ENCODE measurements at regions not wholly inside any gene's neighbourhood (a gene's known extent, or its start where the extent isn't known, plus 50 kb on each side); places are given as distances from the start of the nearest gene placed in this dataset.
"Not testable (repeated sequence)": the region's sequence is repeated elsewhere in the genome, so short reads cannot be mapped to it uniquely, and the experiment has no call there.

DNA sequence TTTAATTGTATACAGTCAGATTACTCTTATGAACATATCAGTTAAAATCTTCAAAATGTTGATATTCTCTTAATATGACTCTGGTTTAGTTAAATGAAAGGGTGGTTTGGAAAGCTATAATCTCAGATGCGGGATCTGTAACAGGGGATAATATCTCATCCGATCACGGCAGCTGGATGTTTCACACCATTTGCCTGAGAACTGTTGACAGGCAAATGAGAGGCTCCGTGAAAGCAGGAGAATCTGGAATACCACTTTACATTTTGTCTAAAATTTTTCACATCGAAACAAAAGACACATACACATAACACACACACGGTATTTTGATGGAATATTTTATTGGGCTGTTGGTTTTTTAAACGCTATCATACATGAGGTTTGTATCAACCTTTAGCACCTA is 518.6 kb upstream of the SLC39A10 start:
- no peak overlapping the region for H3K4me2 ChIP-seq
- H3K4me3 ChIP-seq = no peak overlapping the region
- ATAC-seq = no peak
- TF ChIP-seq HOXA7 (CRISPR knock-in tag; IDR thresholded peaks at IDR 0.05) = no peak
- TF ChIP-seq SMC3 (IDR thresholded peaks at IDR 0.05) = no peak
- no peak for TF ChIP-seq HEYL (CRISPR knock-in tag; IDR thresholded peaks at IDR 0.05)
- TF ChIP-seq CEBPB (IDR thresholded peaks at IDR 0.05) = no peak
- no peak for TF ChIP-seq EHMT2 (IDR thresholded peaks at IDR 0.05; ENCODE audit: low read depth)
- TF ChIP-seq EHF (CRISPR knock-in tag; IDR thresholded peaks at IDR 0.05) = no peak
- no peak for TF ChIP-seq MAX (IDR thresholded peaks at IDR 0.05)
- no peak for TF ChIP-seq FOSL2 (IDR thresholded peaks at IDR 0.05)
- no peak for TF ChIP-seq FOSL2 (CRISPR knock-in tag; IDR thresholded peaks at IDR 0.05)
- no peak for TF ChIP-seq ZC3H11A (IDR thresholded peaks at IDR 0.05)
- TF ChIP-seq, protein P1, sequence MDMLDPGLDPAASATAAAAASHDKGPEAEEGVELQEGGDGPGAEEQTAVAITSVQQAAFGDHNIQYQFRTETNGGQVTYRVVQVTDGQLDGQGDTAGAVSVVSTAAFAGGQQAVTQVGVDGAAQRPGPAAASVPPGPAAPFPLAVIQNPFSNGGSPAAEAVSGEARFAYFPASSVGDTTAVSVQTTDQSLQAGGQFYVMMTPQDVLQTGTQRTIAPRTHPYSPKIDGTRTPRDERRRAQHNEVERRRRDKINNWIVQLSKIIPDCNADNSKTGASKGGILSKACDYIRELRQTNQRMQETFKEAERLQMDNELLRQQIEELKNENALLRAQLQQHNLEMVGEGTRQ (IDR thresholded peaks at IDR 0.05) = no peak
- TF ChIP-seq RNF2 (IDR thresholded peaks at IDR 0.05; ENCODE audit: borderline replicate concordance, low read depth) = no peak
- TF ChIP-seq, protein P2, sequence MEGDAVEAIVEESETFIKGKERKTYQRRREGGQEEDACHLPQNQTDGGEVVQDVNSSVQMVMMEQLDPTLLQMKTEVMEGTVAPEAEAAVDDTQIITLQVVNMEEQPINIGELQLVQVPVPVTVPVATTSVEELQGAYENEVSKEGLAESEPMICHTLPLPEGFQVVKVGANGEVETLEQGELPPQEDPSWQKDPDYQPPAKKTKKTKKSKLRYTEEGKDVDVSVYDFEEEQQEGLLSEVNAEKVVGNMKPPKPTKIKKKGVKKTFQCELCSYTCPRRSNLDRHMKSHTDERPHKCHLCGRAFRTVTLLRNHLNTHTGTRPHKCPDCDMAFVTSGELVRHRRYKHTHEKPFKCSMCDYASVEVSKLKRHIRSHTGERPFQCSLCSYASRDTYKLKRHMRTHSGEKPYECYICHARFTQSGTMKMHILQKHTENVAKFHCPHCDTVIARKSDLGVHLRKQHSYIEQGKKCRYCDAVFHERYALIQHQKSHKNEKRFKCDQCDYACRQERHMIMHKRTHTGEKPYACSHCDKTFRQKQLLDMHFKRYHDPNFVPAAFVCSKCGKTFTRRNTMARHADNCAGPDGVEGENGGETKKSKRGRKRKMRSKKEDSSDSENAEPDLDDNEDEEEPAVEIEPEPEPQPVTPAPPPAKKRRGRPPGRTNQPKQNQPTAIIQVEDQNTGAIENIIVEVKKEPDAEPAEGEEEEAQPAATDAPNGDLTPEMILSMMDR (IDR thresholded peaks at IDR 0.05) = no peak
- no peak for TF ChIP-seq NFE2L2 (conservative IDR thresholded peaks at IDR 0.05; ENCODE audit: low read length)
- no peak for DNase-seq (ENCODE audit: low read depth in 1 of 2, low spot score in 1 of 2)
- no peaks in the 10 kb centered on the region for H3K9me3 ChIP-seq
- 61% methylated on average over 7 of the region's 7 CpGs for WGBS (ENCODE audit: missing lambda C conversion rate)
- H3K4me1 ChIP-seq = no peaks in the 10 kb centered on the region
- no peak overlapping the region for H3K27ac ChIP-seq
- CTCF ChIA-PET = no interaction called here
- POLR2A ChIA-PET = no interaction called here
- no peak for FAIRE-seq

DNA sequence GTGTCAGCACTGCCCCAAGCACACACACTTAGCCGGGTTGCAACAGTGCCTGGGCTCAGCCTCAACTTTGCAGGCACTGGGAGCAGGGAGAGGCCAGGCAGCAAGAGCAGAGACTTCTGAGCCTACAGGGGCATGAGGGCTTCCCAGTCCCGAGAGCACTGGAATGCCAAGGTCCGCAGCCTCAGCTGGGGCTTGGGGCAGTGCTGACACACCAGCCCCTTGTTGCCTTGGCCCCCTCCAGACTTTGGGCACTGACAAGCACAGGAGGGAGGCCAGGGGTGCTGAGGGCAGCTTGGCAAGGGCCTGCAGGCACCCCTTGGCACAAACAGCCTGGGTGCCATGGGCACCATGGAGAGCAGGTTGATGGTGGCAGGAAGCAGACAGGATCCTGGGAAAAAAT is 531.1 kb upstream of the SLC39A10 start:
- CTCF ChIA-PET; H3K9me3 ChIP-seq; H3K4me3 ChIP-seq; POLR2A ChIA-PET; H3K27ac ChIP-seq; H3K4me2 ChIP-seq; FAIRE-seq; DNase-seq (ENCODE audit: low read depth in 1 of 2, low spot score in 1 of 2); ATAC-seq; H3K4me1 ChIP-seq: not testable (repeated sequence)
- WGBS (ENCODE audit: missing lambda C conversion rate) = no CpG with 5 or more reads among the region's 3 CpGs

- DNase-seq (ENCODE audit: low read depth in 1 of 2, low spot score in 1 of 2) = no peak
- TF ChIP-seq JUN (IDR thresholded peaks at IDR 0.05) (no peak), CHD2 (IDR thresholded peaks at IDR 0.05; ENCODE audit: low read length, partially characterized antibody) (no peak)
- no peak for FAIRE-seq
- Histone ChIP-seq H3K9me3 (no peaks in the 10 kb centered on the region), H3K27ac (no peak overlapping the region), H3K4me2 (no peak overlapping the region), H3K4me1 (no peaks in the 10 kb centered on the region), H3K4me3 (no peak overlapping the region)
- WGBS (ENCODE audit: missing lambda C conversion rate) = 49% methylated on average over 10 of the region's 10 CpGs
- ChIA-PET CTCF (no interaction called here), POLR2A (no interaction called here)
- ATAC-seq = no peak
These were observed 532.5 kb upstream of the SLC39A10 start for GRCh38 chr2:195124391-195125079.

- Histone ChIP-seq H3K4me2 (no peak overlapping the region), H3K9me3 (no peaks in the 10 kb centered on the region), H3K4me3 (no peak overlapping the region), H3K4me1 (no peaks in the 10 kb centered on the region), H3K27ac (no peak overlapping the region)
- CTCF ChIA-PET = no interaction called here
- no peak for ATAC-seq
- TF ChIP-seq SMC3 (IDR thresholded peaks at IDR 0.05) (no peak), POLR2AphosphoS2 (conservative IDR thresholded peaks at IDR 0.05; ENCODE audit: low read length) (no peak), BHLHE40 (IDR thresholded peaks at IDR 0.05; ENCODE audit: low read depth, low read length) (no peak), ESRRA (IDR thresholded peaks at IDR 0.05; ENCODE audit: borderline replicate concordance, low read length) (no peak), GATA3 (IDR thresholded peaks at IDR 0.05; ENCODE audit: borderline replicate concordance) (no peak), NPAS2 (CRISPR knock-in tag; IDR thresholded peaks at IDR 0.05; ENCODE audit: borderline replicate concordance) (no peak), RCOR1 (IDR thresholded peaks at IDR 0.05; ENCODE audit: low read depth, low read length) (no peak), RAD21 (conservative IDR thresholded peaks at IDR 0.05 in 1 of 2, IDR thresholded peaks at IDR 0.05 in 1 of 2) (no peak), MYC (IDR thresholded peaks at IDR 0.05; ENCODE audit: borderline replicate concordance, low read length) (no peak), HOXB5 (CRISPR knock-in tag; IDR thresholded peaks at IDR 0.05) (no peak), FOSL2 (IDR thresholded peaks at IDR 0.05) (no peak), FOSL2 (CRISPR knock-in tag; IDR thresholded peaks at IDR 0.05) (no peak), HOXB13 (CRISPR knock-in tag; IDR thresholded peaks at IDR 0.05; ENCODE audit: low read depth) (no peak), EHF (CRISPR knock-in tag; IDR thresholded peaks at IDR 0.05) (no peak), ZFP36 (IDR thresholded peaks at IDR 0.05; ENCODE audit: borderline replicate concordance, partially characterized antibody) (no peak), HOXA7 (CRISPR knock-in tag; IDR thresholded peaks at IDR 0.05) (no peak), ZNF302 (CRISPR knock-in tag; IDR thresholded peaks at IDR 0.05) (no peak)
- no peak for DNase-seq (ENCODE audit: low read depth in 1 of 2, low spot score in 1 of 2)
- POLR2A ChIA-PET = no interaction called here
- WGBS (ENCODE audit: missing lambda C conversion rate) = 30% methylated on average over 1 of the region's 1 CpG
- no peak for FAIRE-seq
These were observed 534.4 kb upstream of the SLC39A10 start for GRCh38 chr2:195122653-195123052.
